IMR-90 (cell line): ENCODE measurements at regions not wholly inside any gene's neighbourhood (a gene's known extent, or its start where the extent isn't known, plus 50 kb on each side); places are given as distances from the start of the nearest gene placed in this dataset.

Experiments
- ATAC-seq: fragments of 200-7000 bp; cut with Tn5 transposase; 2 replicates; pipeline ENCODE4 v1.9.1; 2020; ENCODE audit warnings: low read depth, mild to moderate bottlenecking, moderate library complexity
- BruUV-seq: library from RNA; stranded (reverse); fragments of 400-500 nt; replicated peaks from 2 replicates; lab custom pipeline; 2021; lab: Mats Ljungman, UMichigan
- CTCF ChIA-PET: fragments of 300-600 bp; formaldehyde crosslinking; extraction: SDS; loops from one replicate; lab custom pipeline; 2021; ENCODE audit warnings: antibody characterized with exemption; lab: Yijun Ruan, JAX
- POLR2A ChIA-PET: fragments of 300-600 bp; sonication (Branson Sonifier 250); formaldehyde crosslinking; loops from one replicate; lab custom pipeline; 2022; ENCODE audit warnings: antibody characterized with exemption; ENCODE audit not compliant: unreplicated experiment; lab: Charles Lee
- DNase-seq: peaks from one replicate; pipeline ENCODE4 v3.0.0; 2013
- H2AFZ ChIP-seq: replicated peaks from 2 replicates; pipeline ENCODE3; 2013; ENCODE audit warnings: low read length, mild to moderate bottlenecking; ENCODE audit not compliant: poor library complexity
- H2AK5ac ChIP-seq: 2 replicates; pipeline ENCODE4 v1.6.1; 2013; ENCODE audit warnings: low read depth, low read length, inconsistent platforms
- H2AK9ac ChIP-seq: replicated peaks from 2 replicates; pipeline ENCODE3; 2013; ENCODE audit warnings: mild to moderate bottlenecking, low read depth, low read length, moderate library complexity; ENCODE audit not compliant: poor library complexity
- H2BK120ac ChIP-seq: 2 replicates; pipeline ENCODE4 v1.6.1; 2013; ENCODE audit warnings: low read depth, low read length, inconsistent platforms
- H2BK15ac ChIP-seq: 3 replicates; pipeline ENCODE4 v1.6.1; 2013; ENCODE audit warnings: low read depth, low read length, inconsistent platforms
- H2BK20ac ChIP-seq: 2 replicates; pipeline ENCODE4 v1.6.1; 2013; ENCODE audit warnings: low read depth, mild to moderate bottlenecking, inconsistent platforms, low read length, moderate library complexity
- H2BK5ac ChIP-seq: 2 replicates; pipeline ENCODE4 v1.6.1; 2013; ENCODE audit warnings: mild to moderate bottlenecking, low read depth, low read length, inconsistent platforms; ENCODE audit not compliant: poor library complexity, severe bottlenecking
- H3K14ac ChIP-seq: replicated peaks from 2 replicates; pipeline ENCODE4 v1.6.1; 2013; ENCODE audit warnings: low read depth, low read length, inconsistent platforms
- H3K18ac ChIP-seq: 2 replicates; pipeline ENCODE4 v1.6.1; 2013; ENCODE audit warnings: low read depth, low read length, control low read depth
- H3K23ac ChIP-seq: 2 replicates; pipeline ENCODE4 v1.6.1; 2013; ENCODE audit warnings: low read depth, low read length, inconsistent platforms
- H3K27ac ChIP-seq: 2 replicates; pipeline ENCODE4 v1.5.1; 2013; ENCODE audit warnings: mild to moderate bottlenecking, control low read depth, low read length; ENCODE audit not compliant: insufficient read depth
- H3K27me3 ChIP-seq: 2 replicates; pipeline ENCODE4 v1.6.1; 2013; ENCODE audit warnings: low read length; ENCODE audit not compliant: control insufficient read depth, insufficient read depth
- H3K36me3 ChIP-seq: 2 replicates; pipeline ENCODE4 v1.6.1; 2013; ENCODE audit warnings: low read length, mixed read lengths; ENCODE audit not compliant: control insufficient read depth, insufficient read depth
- H3K4ac ChIP-seq: 2 replicates; pipeline ENCODE4 v1.6.1; 2013; ENCODE audit warnings: low read depth, low read length, inconsistent platforms
- H3K4me1 ChIP-seq: 2 replicates; pipeline ENCODE4 v1.6.1; 2013; ENCODE audit warnings: low read length, mixed read lengths; ENCODE audit not compliant: control insufficient read depth, insufficient read depth
- H3K4me2 ChIP-seq: 2 replicates; pipeline ENCODE4 v1.6.1; 2013; ENCODE audit warnings: low read depth, mild to moderate bottlenecking, control low read depth, low read length, moderate library complexity
- H3K4me3 ChIP-seq: 2 replicates; pipeline ENCODE4 v1.5.1; 2013; ENCODE audit warnings: low read depth, mild to moderate bottlenecking, control low read depth, low read length, moderate library complexity; ENCODE audit not compliant: insufficient read depth
- H3K56ac ChIP-seq: 2 replicates; pipeline ENCODE4 v1.6.1; 2013; ENCODE audit warnings: low read length, inconsistent platforms; ENCODE audit not compliant: insufficient read depth; ENCODE audit errors: extremely low read depth
- H3K79me1 ChIP-seq, 2 experiments: 2 replicates each; pipeline ENCODE4 v1.6.1; 2013; ENCODE audit warnings: low read length in 2 of 2, inconsistent platforms in 1 of 2, low read depth in 1 of 2
- H3K9ac ChIP-seq: 2 replicates; pipeline ENCODE4 v1.6.1; 2013; ENCODE audit warnings: low read depth, low read length, control low read depth
- H3K9me1 ChIP-seq: 2 replicates; pipeline ENCODE4 v1.6.1; 2013; ENCODE audit warnings: low read length, inconsistent platforms; ENCODE audit not compliant: insufficient read depth
- H3K9me3 ChIP-seq: 2 replicates; pipeline ENCODE4 v1.6.1; 2013; ENCODE audit warnings: low read length; ENCODE audit not compliant: control insufficient read depth, insufficient read depth
- H4K20me1 ChIP-seq: 2 replicates; pipeline ENCODE4 v1.6.1; 2013; ENCODE audit warnings: low read length, inconsistent platforms; ENCODE audit not compliant: insufficient read depth
- H4K5ac ChIP-seq: 2 replicates; pipeline ENCODE4 v1.6.1; 2013; ENCODE audit warnings: mild to moderate bottlenecking, low read depth, low read length, control low read depth
- H4K8ac ChIP-seq, 2 experiments: 2 replicates each; pipeline ENCODE4 v1.6.1; 2013; ENCODE audit warnings: low read depth in 2 of 2, low read length in 2 of 2, control low read depth in 1 of 2, inconsistent platforms in 1 of 2
- H4K91ac ChIP-seq: 2 replicates; pipeline ENCODE4 v1.6.1; 2013; ENCODE audit warnings: low read depth, low read length, inconsistent platforms; ENCODE audit not compliant: insufficient read depth
- BHLHE40 ChIP-seq: fragments of 150-350 bp; IDR thresholded peaks from 2 replicates; pipeline ENCODE4 v1.6.1; 2016; ENCODE audit warnings: mild to moderate bottlenecking, low read depth, low read length
- CEBPB ChIP-seq: IDR thresholded peaks from 2 replicates; pipeline ENCODE4 v1.6.1; 2012; ENCODE audit warnings: low read depth, low read length, improper control_type of control experiment
- CHD1 ChIP-seq: IDR thresholded peaks from 2 replicates; pipeline ENCODE4 v1.6.1; 2012; ENCODE audit warnings: low read depth, low read length, improper control_type of control experiment
- CTCF ChIP-seq: conservative IDR thresholded peaks from 2 replicates; pipeline ENCODE4 v1.5.1; 2012; ENCODE audit warnings: mild to moderate bottlenecking, low read depth, low read length, improper control_type of control experiment
- ELK1 ChIP-seq: fragments of 150-350 bp; IDR thresholded peaks from 2 replicates; pipeline ENCODE4 v1.6.1; 2016; ENCODE audit warnings: low read depth, mild to moderate bottlenecking, low read length, moderate library complexity, borderline replicate concordance
- FOS ChIP-seq: fragments of 150-350 bp; IDR thresholded peaks from 2 replicates; pipeline ENCODE4 v1.6.1; 2016; ENCODE audit warnings: low read depth, low read length
- MAFK ChIP-seq: IDR thresholded peaks from 2 replicates; pipeline ENCODE4 v1.6.1; 2012; ENCODE audit warnings: low read depth, low read length, improper control_type of control experiment
- MAZ ChIP-seq: IDR thresholded peaks from 2 replicates; pipeline ENCODE4 v1.6.1; 2012; ENCODE audit warnings: low read depth, mild to moderate bottlenecking, low read length, improper control_type of control experiment, moderate library complexity, borderline replicate concordance
- MXI1 ChIP-seq: IDR thresholded peaks from 2 replicates; pipeline ENCODE4 v1.6.1; 2012; ENCODE audit warnings: low read depth, mild to moderate bottlenecking, low read length, moderate library complexity, borderline replicate concordance
- NFE2L2 ChIP-seq: fragments of 150-350 bp; IDR thresholded peaks from 2 replicates; pipeline ENCODE4 v1.6.1; 2016; ENCODE audit warnings: low read depth, mild to moderate bottlenecking, low read length
- POLR2A ChIP-seq: IDR thresholded peaks from 2 replicates; pipeline ENCODE4 v1.6.1; 2012; ENCODE audit warnings: mild to moderate bottlenecking, low read depth, low read length
- RAD21 ChIP-seq: IDR thresholded peaks from 2 replicates; pipeline ENCODE4 v1.6.1; 2012; ENCODE audit warnings: low read length, improper control_type of control experiment
- RCOR1 ChIP-seq: IDR thresholded peaks from 2 replicates; pipeline ENCODE4 v1.6.1; 2012; ENCODE audit warnings: mild to moderate bottlenecking, low read length, improper control_type of control experiment; ENCODE audit not compliant: insufficient replicate concordance
- RFX5 ChIP-seq: IDR thresholded peaks from 2 replicates; pipeline ENCODE4 v1.8.0; 2012; ENCODE audit warnings: low read depth, mild to moderate bottlenecking, low read length, moderate library complexity
- SMC3 ChIP-seq: fragments of 150-350 bp; IDR thresholded peaks from 2 replicates; pipeline ENCODE4 v1.6.1; 2016; ENCODE audit warnings: low read depth, mild to moderate bottlenecking, antibody characterized with exemption, low read length, moderate library complexity
- WGBS, 2 experiments: methylation state at CpG; one replicate each; pipeline versions ENCODE4 v1.1.5 to v1.1.7; 2013; ENCODE audit warnings: missing lambda C conversion rate in 2 of 2; ENCODE audit not compliant: insufficient read length in 1 of 2; ENCODE audit errors: extremely low coverage in 2 of 2; 5-methylcytosine and 5-hydroxymethylcytosine counted together
- dilution Hi-C: fragments of 300-500 bp; cut with HindIII; formaldehyde crosslinking; loops from one replicate; pipeline ENCODE4 v1.14.3; 2018; ENCODE audit warnings: low sequenced_read_pairs; ENCODE audit not compliant: unreplicated experiment
- in situ Hi-C: fragments of 300-500 bp; cut with MboI; formaldehyde crosslinking; loops from 3 replicates; pipeline ENCODE4 v1.14.3; 2019; ENCODE audit warnings: low sequenced_read_pairs, inconsistent platforms, mixed read lengths
- intact Hi-C: fragments of 100-400 bp; cut with micrococcal nuclease; formaldehyde crosslinking; loops from 2 replicates; pipeline ENCODE4 v1.10.0; 2022
- TF ChIP-seq, protein P1 (sequence below): fragments of 150-350 bp; IDR thresholded peaks from 2 replicates; pipeline ENCODE4 v1.6.1; 2017; ENCODE audit warnings: mild to moderate bottlenecking, antibody characterized with exemption, low read length, low read depth

DNA sequence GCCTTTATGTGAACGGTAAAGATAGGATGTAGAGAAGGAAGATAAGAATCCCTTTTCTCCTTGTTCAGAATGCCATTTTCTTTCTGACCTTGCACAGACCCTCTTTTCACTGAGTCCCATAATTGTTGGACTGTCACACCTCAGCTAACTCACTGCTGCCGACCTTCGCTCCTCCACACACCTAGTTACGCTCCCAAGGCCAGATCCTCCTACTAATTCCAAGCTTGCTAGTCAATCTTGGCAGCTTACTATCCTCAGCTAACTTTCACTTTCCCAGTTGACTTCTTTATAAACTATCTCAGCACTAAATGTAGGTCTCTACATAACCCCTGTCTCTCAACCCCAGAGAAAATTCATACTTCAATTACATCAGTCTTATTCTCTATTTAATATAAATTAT, 471.8 kb upstream of the PRMT6 start:
- H3K9ac ChIP-seq, result no peak overlapping the region
- no peak for DNase-seq
- POLR2A ChIA-PET, result no interaction called here

More for the DNA sequence above, 471.8 kb upstream of the PRMT6 start:
- Histone ChIP-seq H3K36me3 (no peaks in the 10 kb centered on the region), H2BK5ac (no peak overlapping the region), H2AK5ac (no peak overlapping the region), H3K4me1 (no peaks in the 10 kb centered on the region), H3K9me1 (no peaks in the 10 kb centered on the region), H2AK9ac (no peak overlapping the region), H3K27me3 (no peaks in the 10 kb centered on the region), H3K4me2 (no peak overlapping the region), H3K23ac (no peak overlapping the region), H2BK15ac (no peak overlapping the region), H3K4me3 (no peak overlapping the region), H2BK120ac (no peak overlapping the region), H3K14ac (no peak overlapping the region), H3K27ac (no peak overlapping the region), H3K79me1 (no peaks in the 10 kb centered on the region), H4K20me1 (no peaks in the 10 kb centered on the region), H4K5ac (no peak overlapping the region), H3K9me3 (peaks cover 6% of the 10 kb centered on the region; the same call in 1 of the 2 replicates), H3K4ac (no peak overlapping the region), H4K8ac (no peak overlapping the region), H3K18ac (no peak overlapping the region), H2BK20ac (no peak overlapping the region), H4K91ac (no peak overlapping the region), H2AFZ (no peak overlapping the region), H3K56ac (no peak overlapping the region)
- TF ChIP-seq CEBPB (no peak), BHLHE40 (no peak), MXI1 (no peak), RFX5 (no peak), FOS (no peak), POLR2A (no peak), SMC3 (no peak), MAZ (no peak), MAFK (no peak), NFE2L2 (no peak), ELK1 (no peak), RAD21 (no peak), RCOR1 (no peak), CTCF (no peak), CHD1 (no peak)
- TF ChIP-seq, protein P1, sequence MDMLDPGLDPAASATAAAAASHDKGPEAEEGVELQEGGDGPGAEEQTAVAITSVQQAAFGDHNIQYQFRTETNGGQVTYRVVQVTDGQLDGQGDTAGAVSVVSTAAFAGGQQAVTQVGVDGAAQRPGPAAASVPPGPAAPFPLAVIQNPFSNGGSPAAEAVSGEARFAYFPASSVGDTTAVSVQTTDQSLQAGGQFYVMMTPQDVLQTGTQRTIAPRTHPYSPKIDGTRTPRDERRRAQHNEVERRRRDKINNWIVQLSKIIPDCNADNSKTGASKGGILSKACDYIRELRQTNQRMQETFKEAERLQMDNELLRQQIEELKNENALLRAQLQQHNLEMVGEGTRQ, result no peak
- ATAC-seq, result no peak
- intact Hi-C loops, result no loop called here
- CTCF ChIA-PET, result no interaction called here
- WGBS, 2 experiments, result 82% methylated on average over 2 of the region's 4 CpGs; no CpG with 5 or more reads in 1 of the 2 experiments
- in situ Hi-C loops, result no loop called here
- dilution Hi-C loops, result no loop called here
- no TSS peak for BruUV-seq
